Adrenal gland (tissue), 5 donors: ENCODE measurements at regions not wholly inside any gene's neighbourhood (a gene's known extent, or its start where the extent isn't known, plus 50 kb on each side); places are given as distances from the start of the nearest gene placed in this dataset.

Experiments used
- POLR2A ChIP-seq, 2 donors: fragments of 450-650 bp; IDR thresholded peaks; one replicate each; pipeline ENCODE4 v1.6.1; 2017; ENCODE audit warnings: antibody characterized with exemption in 2 of 2, mild to moderate bottlenecking in 2 of 2, moderate library complexity in 1 of 2
- TF ChIP-seq, protein P1 (sequence below), 6 experiments: fragments of 450-650 bp in 4 of 6; fragments of 200-600 bp in 2 of 6; sonication (generic) in 1 of 6; IDR thresholded peaks; 1 replicate in 5 of 6; 2 replicates in 1 of 6; pipeline versions ENCODE4 v1.5.1 to v1.8.0; 2016 to 2021; ENCODE audit warnings: antibody characterized with exemption in 6 of 6, mild to moderate bottlenecking in 2 of 6, moderate library complexity in 1 of 6
- donor health status: DM: no; HTN: no; CAD: no.

- no peak for TF ChIP-seq POLR2A (IDR thresholded peaks at IDR 0.05)
- TF ChIP-seq, protein P1, sequence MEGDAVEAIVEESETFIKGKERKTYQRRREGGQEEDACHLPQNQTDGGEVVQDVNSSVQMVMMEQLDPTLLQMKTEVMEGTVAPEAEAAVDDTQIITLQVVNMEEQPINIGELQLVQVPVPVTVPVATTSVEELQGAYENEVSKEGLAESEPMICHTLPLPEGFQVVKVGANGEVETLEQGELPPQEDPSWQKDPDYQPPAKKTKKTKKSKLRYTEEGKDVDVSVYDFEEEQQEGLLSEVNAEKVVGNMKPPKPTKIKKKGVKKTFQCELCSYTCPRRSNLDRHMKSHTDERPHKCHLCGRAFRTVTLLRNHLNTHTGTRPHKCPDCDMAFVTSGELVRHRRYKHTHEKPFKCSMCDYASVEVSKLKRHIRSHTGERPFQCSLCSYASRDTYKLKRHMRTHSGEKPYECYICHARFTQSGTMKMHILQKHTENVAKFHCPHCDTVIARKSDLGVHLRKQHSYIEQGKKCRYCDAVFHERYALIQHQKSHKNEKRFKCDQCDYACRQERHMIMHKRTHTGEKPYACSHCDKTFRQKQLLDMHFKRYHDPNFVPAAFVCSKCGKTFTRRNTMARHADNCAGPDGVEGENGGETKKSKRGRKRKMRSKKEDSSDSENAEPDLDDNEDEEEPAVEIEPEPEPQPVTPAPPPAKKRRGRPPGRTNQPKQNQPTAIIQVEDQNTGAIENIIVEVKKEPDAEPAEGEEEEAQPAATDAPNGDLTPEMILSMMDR (IDR thresholded peaks at IDR 0.05) = no peak
Observed at GRCh38 chr2:52668724-52669123, 1098.9 kb upstream of the CHAC2 start.
